ENCODE measurements at regions not wholly inside any gene's neighbourhood (a gene's known extent, or its start where the extent isn't known, plus 50 kb on each side); places are given as distances from the start of the nearest gene placed in this dataset.

DNA sequence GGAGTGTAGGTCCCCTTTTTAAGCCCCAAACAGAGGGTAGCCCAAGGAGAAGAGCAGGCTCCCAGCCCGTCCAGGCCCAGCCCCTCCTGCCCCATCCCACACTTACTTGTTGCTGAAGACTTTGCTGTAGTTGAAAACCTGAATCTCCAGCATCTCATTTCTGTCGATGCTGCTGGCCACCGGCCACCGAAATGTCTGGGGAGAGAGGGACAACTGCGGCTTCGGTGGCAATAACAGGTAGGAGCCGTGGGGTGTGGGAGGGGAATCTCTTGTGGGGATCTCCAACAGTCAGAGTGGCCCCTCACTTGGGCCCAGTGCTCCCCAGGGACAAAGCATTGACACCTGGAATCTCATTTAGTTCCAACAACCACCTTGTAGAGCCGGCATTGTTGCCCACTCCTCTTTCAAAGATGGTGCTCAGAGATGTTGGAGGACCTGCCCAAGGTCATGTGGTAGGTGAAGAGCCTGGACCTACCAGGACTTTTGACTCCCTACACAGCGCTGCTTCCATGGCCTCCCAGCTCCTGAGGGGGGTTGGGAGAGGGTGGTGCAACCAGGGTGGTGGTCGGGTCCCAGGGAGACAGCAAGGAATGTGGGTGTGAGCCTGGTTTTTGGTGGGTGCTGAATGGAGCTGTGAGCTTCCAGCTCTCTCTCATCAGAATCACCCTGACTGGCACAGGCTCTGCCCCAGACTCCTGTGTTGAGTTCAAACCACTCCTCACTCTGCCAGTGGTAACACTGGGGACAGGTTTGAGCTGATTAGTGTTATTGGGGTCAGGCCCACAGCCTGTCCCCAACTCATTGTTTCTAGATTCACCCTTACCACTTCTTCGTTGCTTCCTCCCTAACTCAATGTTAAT, 50.0 kb upstream of the OTOF start:
- Histone ChIP-seq H3K4me1 (ENCODE audit: control insufficient read depth, extremely low read depth, insufficient read depth, low read length) (peaks cover 4% of the 10 kb centered on the region), H3K27ac (ENCODE audit: insufficient read depth, low read depth, low read length) (no peak overlapping the region), H3K9ac (replicated peaks; ENCODE audit: extremely low read depth, insufficient read depth, low read length) (no peak overlapping the region), H3K9me3 (replicated peaks; ENCODE audit: control insufficient read depth, insufficient read depth, low read length) (no peaks in the 10 kb centered on the region), H3K4me2 (ENCODE audit: insufficient read depth, low read length) (no peak overlapping the region), H3K9me1 (replicated peaks; ENCODE audit: control insufficient read depth, extremely low read depth, insufficient read depth, low read length) (no peaks in the 10 kb centered on the region), H3K36me3 (ENCODE audit: control insufficient read depth in 2 of 2, extremely low read depth in 1 of 2, insufficient read depth in 2 of 2, low read length in 2 of 2) (no peaks in the 10 kb centered on the region), H3K4me3 (replicated peaks in 1 of 3; ENCODE audit: insufficient read depth in 1 of 3, low read depth in 1 of 3, low read length in 3 of 3) (no peak overlapping the region), H3K79me2 (ENCODE audit: control insufficient read depth, insufficient read depth, low read length) (no peaks in the 10 kb centered on the region), H3K27me3 (ENCODE audit: control insufficient read depth in 2 of 2, insufficient read depth in 2 of 2, low read length in 2 of 2) (no peaks in the 10 kb centered on the region), H2AFZ (ENCODE audit: low read depth, low read length) (no peak overlapping the region), H4K20me1 (replicated peaks; ENCODE audit: control insufficient read depth, extremely low read depth, insufficient read depth, low read length) (no peaks in the 10 kb centered on the region)
- ChIA-PET POLR2A (no interaction called here), CTCF (no interaction called here)
- FAIRE-seq (no peak), DNase-seq (ENCODE audit: low read depth, low spot score) (no peak)
- no TSS peak for BruUV-seq (replicated peaks)
- dilution Hi-C loops (cut with MboI; ENCODE audit: extremely low pct_ligation_motif_present, low sequenced_read_pairs) (no loop called here), intact Hi-C loops (cut with micrococcal nuclease) (no loop called here)
- no peak for TF ChIP-seq MAX (IDR thresholded peaks at IDR 0.05; ENCODE audit: insufficient read depth, insufficient read length)
- no peak for TF ChIP-seq GATA2 (IDR thresholded peaks at IDR 0.05; ENCODE audit: insufficient read depth, insufficient read length, low read depth, low read length)
- TF ChIP-seq JUN (IDR thresholded peaks at IDR 0.05; ENCODE audit: borderline replicate concordance, insufficient read depth, insufficient read length, low read depth): no peak
- TF ChIP-seq POLR2A (IDR thresholded peaks at IDR 0.05; ENCODE audit: low read depth, low read length): no peak
- no peak for TF ChIP-seq EZH2 (IDR thresholded peaks at IDR 0.05; ENCODE audit: borderline replicate concordance, low read depth, low read length, severe bottlenecking)
- no peak for TF ChIP-seq FOS (IDR thresholded peaks at IDR 0.05; ENCODE audit: borderline replicate concordance, insufficient read depth, low read length)
- TF ChIP-seq MYC (IDR thresholded peaks at IDR 0.05; ENCODE audit: low read depth, low read length): no peak
- TF ChIP-seq, protein P1, sequence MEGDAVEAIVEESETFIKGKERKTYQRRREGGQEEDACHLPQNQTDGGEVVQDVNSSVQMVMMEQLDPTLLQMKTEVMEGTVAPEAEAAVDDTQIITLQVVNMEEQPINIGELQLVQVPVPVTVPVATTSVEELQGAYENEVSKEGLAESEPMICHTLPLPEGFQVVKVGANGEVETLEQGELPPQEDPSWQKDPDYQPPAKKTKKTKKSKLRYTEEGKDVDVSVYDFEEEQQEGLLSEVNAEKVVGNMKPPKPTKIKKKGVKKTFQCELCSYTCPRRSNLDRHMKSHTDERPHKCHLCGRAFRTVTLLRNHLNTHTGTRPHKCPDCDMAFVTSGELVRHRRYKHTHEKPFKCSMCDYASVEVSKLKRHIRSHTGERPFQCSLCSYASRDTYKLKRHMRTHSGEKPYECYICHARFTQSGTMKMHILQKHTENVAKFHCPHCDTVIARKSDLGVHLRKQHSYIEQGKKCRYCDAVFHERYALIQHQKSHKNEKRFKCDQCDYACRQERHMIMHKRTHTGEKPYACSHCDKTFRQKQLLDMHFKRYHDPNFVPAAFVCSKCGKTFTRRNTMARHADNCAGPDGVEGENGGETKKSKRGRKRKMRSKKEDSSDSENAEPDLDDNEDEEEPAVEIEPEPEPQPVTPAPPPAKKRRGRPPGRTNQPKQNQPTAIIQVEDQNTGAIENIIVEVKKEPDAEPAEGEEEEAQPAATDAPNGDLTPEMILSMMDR (IDR thresholded peaks at IDR 0.05; ENCODE audit: extremely low read depth in 1 of 2, insufficient read depth in 1 of 2, low read depth in 1 of 2, low read length in 2 of 2): no peak
- TF ChIP-seq POLR2AphosphoS5 (IDR thresholded peaks at IDR 0.05; ENCODE audit: insufficient read depth, low read depth, low read length): no peak

Data from endothelial cell of umbilical vein (primary cell).